OCI-LY7 (cell line): ENCODE measurements at regions not wholly inside any gene's neighbourhood (a gene's known extent, or its start where the extent isn't known, plus 50 kb on each side); places are given as distances from the start of the nearest gene placed in this dataset.

Experiments used
- BruUV-seq: library from RNA; stranded (reverse); fragments of 400-500 nt; replicated peaks from 2 replicates; lab custom pipeline; 2021; lab: Mats Ljungman, UMichigan
- CTCF ChIA-PET: fragments of 300-600 bp; sonication (Branson Sonifier 250); formaldehyde crosslinking; loops from one replicate; lab custom pipeline; 2022; ENCODE audit warnings: antibody characterized with exemption; ENCODE audit not compliant: unreplicated experiment; lab: Charles Lee
- POLR2A ChIA-PET: fragments of 300-600 bp; sonication (Branson Sonifier 250); formaldehyde crosslinking; loops from one replicate; lab custom pipeline; 2022; ENCODE audit warnings: antibody characterized with exemption; lab: Charles Lee
- DNase-seq: peaks from one replicate; pipeline ENCODE4 v3.0.0-alpha.2; 2015; ENCODE audit warnings: low spot score
- H2AFZ ChIP-seq: fragments of 200-600 bp; sonication (generic), shearing (Covaris generic); 2 replicates; pipeline ENCODE4 v1.6.1; 2014; ENCODE audit warnings: mild to moderate bottlenecking, antibody characterized with exemption, low read length, moderate library complexity
- H3K27ac ChIP-seq: fragments of 200-600 bp; sonication (generic); 2 replicates; pipeline ENCODE4 v1.5.1; 2014; ENCODE audit warnings: mixed run types, low read depth, mild to moderate bottlenecking, moderate library complexity, low read length, inconsistent platforms; ENCODE audit not compliant: poor library complexity, severe bottlenecking
- H3K36me3 ChIP-seq: fragments of 200-600 bp; sonication (generic); 2 replicates; pipeline ENCODE4 v1.6.1; 2014; ENCODE audit warnings: mild to moderate bottlenecking, antibody characterized with exemption, low read length, moderate library complexity, mixed read lengths; ENCODE audit not compliant: insufficient read depth
- H3K4me1 ChIP-seq: fragments of 200-600 bp; sonication (generic); 2 replicates; pipeline ENCODE4 v1.5.1; 2014; ENCODE audit warnings: mild to moderate bottlenecking, low read length; ENCODE audit not compliant: insufficient read depth, poor library complexity, severe bottlenecking
- H3K4me2 ChIP-seq: fragments of 200-600 bp; sonication (generic); 2 replicates; pipeline ENCODE4 v1.6.1; 2014; ENCODE audit warnings: mild to moderate bottlenecking, low read length
- H3K4me3 ChIP-seq: fragments of 200-600 bp; sonication (generic); 2 replicates; pipeline ENCODE4 v1.5.1; 2014; ENCODE audit warnings: mild to moderate bottlenecking, low read depth, low read length; ENCODE audit not compliant: poor library complexity, severe bottlenecking
- H3K79me2 ChIP-seq: fragments of 200-600 bp; sonication (generic); 2 replicates; pipeline ENCODE4 v1.6.1; 2016; ENCODE audit warnings: low read depth, mild to moderate bottlenecking, low read length, moderate library complexity, mixed read lengths; ENCODE audit not compliant: insufficient read depth
- H3K9me2 ChIP-seq: fragments of 200-600 bp; sonication (generic); 2 replicates; pipeline ENCODE4 v1.6.1; 2016; ENCODE audit warnings: mild to moderate bottlenecking, low read length, mixed read lengths; ENCODE audit not compliant: insufficient read depth
- H3K9me3 ChIP-seq: fragments of 200-600 bp; sonication (generic); 2 replicates; pipeline ENCODE4 v1.6.1; 2014; ENCODE audit warnings: mild to moderate bottlenecking, mixed run types, low read length, mixed read lengths
- H4K20me1 ChIP-seq: fragments of 200-600 bp; sonication (generic); 2 replicates; pipeline ENCODE4 v1.6.1; 2014; ENCODE audit warnings: mild to moderate bottlenecking, antibody characterized with exemption, low read length, moderate library complexity, mixed read lengths; ENCODE audit not compliant: insufficient read depth
- EZH2phosphoT487 ChIP-seq: fragments of 200-600 bp; sonication (generic); IDR thresholded peaks from 2 replicates; pipeline ENCODE4 v1.6.1; 2018; ENCODE audit warnings: low read depth, borderline replicate concordance, mild to moderate bottlenecking, mixed run types, antibody characterized with exemption, low read length, moderate library complexity, mixed read lengths
- intact Hi-C: fragments of 100-400 bp; cut with micrococcal nuclease; formaldehyde crosslinking; loops from one replicate; pipeline ENCODE4 v1.10.0; 2022; ENCODE audit not compliant: unreplicated experiment
- TF ChIP-seq, protein P1 (sequence below): fragments of 200-600 bp; sonication (generic); conservative IDR thresholded peaks from 2 replicates; pipeline ENCODE4 v1.5.1; 2014; ENCODE audit warnings: mild to moderate bottlenecking, antibody characterized with exemption, low read length, moderate library complexity, mixed read lengths

DNA sequence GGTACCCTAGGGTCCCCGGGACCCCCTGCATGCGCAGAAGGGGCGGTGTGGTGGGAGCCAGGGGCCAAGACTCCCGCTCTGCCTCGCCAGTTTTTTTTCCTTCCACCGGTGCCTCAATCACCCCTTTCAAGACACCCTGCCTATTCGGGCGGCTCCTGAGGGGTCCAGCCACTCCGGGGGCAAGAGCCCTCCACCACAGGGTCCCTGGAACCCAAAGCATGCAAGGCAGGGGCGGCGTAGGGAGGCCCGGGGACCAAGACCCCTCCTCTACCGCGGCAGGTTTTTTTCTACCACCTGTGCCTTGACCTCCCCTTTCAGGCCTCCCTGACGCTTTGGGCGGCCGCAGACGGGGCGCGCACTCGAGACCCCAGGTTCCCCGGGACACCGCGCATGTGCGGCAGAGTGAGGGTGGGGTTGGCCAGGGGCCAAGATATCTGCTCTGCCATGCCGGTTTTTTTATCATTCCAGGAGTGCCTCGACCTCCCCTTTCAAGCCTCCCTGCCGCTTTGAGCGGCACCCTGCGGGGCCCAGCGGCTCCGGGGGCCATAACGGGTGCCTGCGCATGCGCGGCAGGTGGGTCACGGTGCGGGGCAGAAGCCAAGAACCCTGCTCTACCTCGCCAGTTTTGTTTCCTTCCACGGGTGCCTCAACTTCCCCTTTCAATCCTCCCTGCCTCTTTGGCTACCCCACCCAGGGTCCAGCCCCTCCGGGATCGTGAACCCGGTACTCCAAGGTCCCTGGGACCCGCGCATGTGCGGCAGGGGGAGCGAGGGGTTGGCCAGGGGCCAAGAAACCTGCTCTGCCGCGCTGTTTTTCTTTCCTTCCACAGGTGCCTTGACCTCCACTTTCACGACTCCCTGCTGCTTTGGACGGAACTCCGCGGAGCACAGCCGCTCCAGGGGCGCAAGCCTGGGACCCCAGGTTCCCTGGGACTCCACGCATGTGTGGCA, 328.1 kb downstream of the ALG10 start:
- H2AFZ ChIP-seq = no peak overlapping the region

DNA sequence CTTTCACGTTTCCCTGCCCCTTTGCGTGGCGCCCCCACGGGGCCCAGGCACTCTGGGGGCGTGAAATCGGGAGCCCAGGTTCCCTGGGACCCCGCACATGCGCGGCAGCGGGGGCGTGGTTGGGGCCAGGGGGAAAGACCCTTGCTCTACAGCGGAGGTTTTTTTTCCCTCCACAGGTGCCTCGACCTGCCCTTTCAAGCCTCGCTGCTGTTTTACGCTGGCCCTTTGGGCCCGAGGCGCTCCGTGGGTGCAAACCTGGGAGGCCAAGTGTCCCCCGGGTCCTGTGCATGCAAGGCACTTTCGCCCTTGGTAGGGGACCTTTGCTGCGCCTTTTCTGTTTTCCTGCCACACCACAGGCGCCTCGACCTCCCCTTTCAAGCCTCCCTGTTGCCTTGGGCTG, 329.8 kb downstream of the ALG10 start:
- Histone ChIP-seq H3K27ac (no peak overlapping the region), H3K9me2 (no peaks in the 10 kb centered on the region), H3K4me3 (no peak overlapping the region), H4K20me1 (no peaks in the 10 kb centered on the region), H3K36me3 (no peaks in the 10 kb centered on the region), H3K4me1 (no peaks in the 10 kb centered on the region), H3K4me2 (no peak overlapping the region), H3K79me2 (no peaks in the 10 kb centered on the region), H3K9me3 (no peaks in the 10 kb centered on the region), H2AFZ (no peak overlapping the region)
- no peak for DNase-seq
- ChIA-PET POLR2A (no interaction called here), CTCF (no interaction called here)
- TF ChIP-seq, protein P1, sequence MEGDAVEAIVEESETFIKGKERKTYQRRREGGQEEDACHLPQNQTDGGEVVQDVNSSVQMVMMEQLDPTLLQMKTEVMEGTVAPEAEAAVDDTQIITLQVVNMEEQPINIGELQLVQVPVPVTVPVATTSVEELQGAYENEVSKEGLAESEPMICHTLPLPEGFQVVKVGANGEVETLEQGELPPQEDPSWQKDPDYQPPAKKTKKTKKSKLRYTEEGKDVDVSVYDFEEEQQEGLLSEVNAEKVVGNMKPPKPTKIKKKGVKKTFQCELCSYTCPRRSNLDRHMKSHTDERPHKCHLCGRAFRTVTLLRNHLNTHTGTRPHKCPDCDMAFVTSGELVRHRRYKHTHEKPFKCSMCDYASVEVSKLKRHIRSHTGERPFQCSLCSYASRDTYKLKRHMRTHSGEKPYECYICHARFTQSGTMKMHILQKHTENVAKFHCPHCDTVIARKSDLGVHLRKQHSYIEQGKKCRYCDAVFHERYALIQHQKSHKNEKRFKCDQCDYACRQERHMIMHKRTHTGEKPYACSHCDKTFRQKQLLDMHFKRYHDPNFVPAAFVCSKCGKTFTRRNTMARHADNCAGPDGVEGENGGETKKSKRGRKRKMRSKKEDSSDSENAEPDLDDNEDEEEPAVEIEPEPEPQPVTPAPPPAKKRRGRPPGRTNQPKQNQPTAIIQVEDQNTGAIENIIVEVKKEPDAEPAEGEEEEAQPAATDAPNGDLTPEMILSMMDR = no peak
- TF ChIP-seq EZH2phosphoT487 = no peak
- intact Hi-C loops = no loop called here
- no TSS peak for BruUV-seq

More for the DNA sequence above, 328.1 kb downstream of the ALG10 start:
- CTCF ChIA-PET = no interaction called here
- DNase-seq = no peak
- Histone ChIP-seq H3K4me2 (no peak overlapping the region), H3K79me2 (no peaks in the 10 kb centered on the region), H3K4me3 (no peak overlapping the region), H3K4me1 (no peaks in the 10 kb centered on the region), H3K36me3 (no peaks in the 10 kb centered on the region), H3K9me3 (no peaks in the 10 kb centered on the region), H3K9me2 (no peaks in the 10 kb centered on the region), H4K20me1 (no peaks in the 10 kb centered on the region), H3K27ac (no peak overlapping the region)
- BruUV-seq = no TSS peak
- intact Hi-C loops = no loop called here
- TF ChIP-seq EZH2phosphoT487 = no peak
- TF ChIP-seq, protein P1 = no peak
- POLR2A ChIA-PET = no interaction called here
